HEK293T (cell line): ENCODE measurements at regions not wholly inside any gene's neighbourhood (a gene's known extent, or its start where the extent isn't known, plus 50 kb on each side); places are given as distances from the start of the nearest gene placed in this dataset.

ENCODE experiments used
- ARNT ChIP-seq: fragments of 450-650 bp; IDR thresholded peaks from 2 replicates; pipeline ENCODE4 v1.6.1; 2017; ENCODE audit warnings: mild to moderate bottlenecking
- BHLHE40 ChIP-seq: fragments of 450-650 bp; IDR thresholded peaks from 2 replicates; pipeline ENCODE4 v1.6.1; 2016; ENCODE audit warnings: mild to moderate bottlenecking, moderate library complexity, borderline replicate concordance
- CTBP1 ChIP-seq: fragments of 450-650 bp; IDR thresholded peaks from 2 replicates; pipeline ENCODE4 v1.6.1; 2016; ENCODE audit warnings: borderline replicate concordance
- FOXA1 ChIP-seq: fragments of 450-650 bp; IDR thresholded peaks from 2 replicates; pipeline ENCODE4 v1.6.1; 2016; ENCODE audit warnings: mild to moderate bottlenecking
- FOXK2 ChIP-seq: fragments of 450-650 bp; IDR thresholded peaks from 2 replicates; pipeline ENCODE4 v1.6.1; 2016; ENCODE audit warnings: mild to moderate bottlenecking
- FOXM1 ChIP-seq: fragments of 450-650 bp; IDR thresholded peaks from 2 replicates; pipeline ENCODE4 v1.6.1; 2017; ENCODE audit warnings: mild to moderate bottlenecking, borderline replicate concordance
- HDGF ChIP-seq: fragments of 450-650 bp; IDR thresholded peaks from 2 replicates; pipeline ENCODE4 v1.6.1; 2017; ENCODE audit warnings: antibody characterized with exemption, borderline replicate concordance
- LEF1 ChIP-seq: fragments of 450-650 bp; IDR thresholded peaks from 2 replicates; pipeline ENCODE4 v1.6.1; 2017; ENCODE audit warnings: mild to moderate bottlenecking, borderline replicate concordance
- NFRKB ChIP-seq: fragments of 450-650 bp; IDR thresholded peaks from 2 replicates; pipeline ENCODE4 v1.6.1; 2016; ENCODE audit warnings: mild to moderate bottlenecking, moderate library complexity
- PKNOX1 ChIP-seq: fragments of 450-650 bp; IDR thresholded peaks from 2 replicates; pipeline ENCODE4 v1.6.1; 2016
- SP1 ChIP-seq: fragments of 450-650 bp; IDR thresholded peaks from 2 replicates; pipeline ENCODE4 v1.6.1; 2017
- TARDBP ChIP-seq: fragments of 450-650 bp; IDR thresholded peaks from 2 replicates; pipeline ENCODE4 v1.6.1; 2016
- ZNF384 ChIP-seq: fragments of 450-650 bp; IDR thresholded peaks from 2 replicates; pipeline ENCODE4 v1.6.1; 2016

GRCh38 chr17:70955441-70955840 is 786.1 kb downstream of the KCNJ2 start:
- TF ChIP-seq FOXA1 (no peak), FOXM1 (no peak), PKNOX1 (peak; percentile 68), ZNF384 (no peak), TARDBP (no peak), NFRKB (no peak), CTBP1 (no peak), BHLHE40 (no peak), SP1 (no peak), FOXK2 (no peak), LEF1 (no peak), HDGF (no peak), ARNT (no peak)
